G401 (cell line): ENCODE measurements at regions not wholly inside any gene's neighbourhood (a gene's known extent, or its start where the extent isn't known, plus 50 kb on each side); places are given as distances from the start of the nearest gene placed in this dataset.

Experiments
- DNase-seq: peaks from one replicate; pipeline ENCODE4 v3.0.0-alpha.2; 2015; ENCODE audit warnings: low spot score
- in situ Hi-C: cut with HindIII; loops from 2 replicates; pipeline ENCODE4 v1.10.0; 2016; ENCODE audit warnings: low sequenced_read_pairs, mixed read lengths

DNA sequence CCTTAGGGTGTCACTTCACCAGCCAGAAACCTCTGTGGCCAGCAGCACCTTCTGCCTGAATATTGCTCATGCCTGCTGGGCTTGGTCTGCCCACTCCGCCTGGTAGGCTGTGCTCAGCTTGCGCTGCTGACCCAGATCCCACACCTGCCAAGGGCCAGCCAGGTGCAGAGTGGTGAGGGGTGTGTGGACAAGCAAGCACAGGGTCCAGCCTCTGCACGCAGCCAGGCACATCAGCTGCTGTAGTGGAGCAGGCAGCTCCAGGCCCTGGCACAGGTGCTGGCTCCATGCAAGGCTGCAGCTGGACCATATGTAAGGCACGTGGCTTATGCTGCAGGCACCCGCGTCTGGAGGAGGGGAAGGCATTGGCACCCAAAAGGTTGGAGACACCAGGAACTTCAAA lies 567.4 kb downstream of the INHBA start:
- in situ Hi-C loops, result no loop called here
- no peak for DNase-seq

DNA sequence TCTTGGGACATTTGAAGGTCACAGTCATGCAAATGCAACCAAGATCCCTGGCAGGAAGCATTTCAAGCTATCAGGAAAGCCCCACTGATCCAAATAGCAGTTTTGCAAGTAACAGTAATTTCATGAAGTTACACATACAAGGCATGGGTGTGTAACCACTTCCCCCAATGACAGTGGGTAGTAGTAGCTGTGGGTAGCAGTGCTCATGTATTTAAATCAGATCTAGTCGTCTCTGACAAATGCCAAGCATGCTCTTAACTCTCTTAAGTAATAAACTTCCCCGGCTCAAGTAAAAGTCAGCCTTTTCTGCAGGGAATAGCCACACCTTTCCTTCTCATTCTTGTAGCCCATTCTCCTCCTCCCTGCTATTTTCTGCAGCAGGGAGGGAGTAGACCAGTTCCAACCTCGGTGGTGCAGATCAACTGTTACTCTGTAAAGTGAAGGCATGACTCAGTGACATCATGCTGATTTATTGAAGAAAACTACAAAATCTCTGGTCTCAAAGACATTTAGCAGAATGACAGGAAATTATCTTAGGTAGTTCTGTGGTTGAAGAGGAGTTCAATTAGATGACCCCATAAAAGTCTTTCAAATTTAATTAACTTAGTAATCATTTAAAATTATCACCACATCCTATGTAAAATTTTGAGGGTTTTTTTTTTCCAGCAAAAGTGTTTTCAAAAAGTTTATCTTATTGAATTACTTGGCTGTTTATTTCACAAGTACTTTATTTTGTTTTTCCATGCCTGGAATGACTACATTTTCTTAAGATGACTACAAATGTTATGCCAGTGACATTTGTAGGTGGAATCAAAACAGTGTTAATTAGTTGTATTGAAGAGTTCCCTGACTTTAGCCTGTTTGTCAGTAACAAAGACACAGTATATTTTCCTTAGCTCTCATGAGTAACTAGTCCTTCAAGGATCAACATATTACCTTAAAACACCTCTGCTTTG lies 568.3 kb downstream of the INHBA start:
- no peak for DNase-seq
- in situ Hi-C loops, result no loop called here

DNA sequence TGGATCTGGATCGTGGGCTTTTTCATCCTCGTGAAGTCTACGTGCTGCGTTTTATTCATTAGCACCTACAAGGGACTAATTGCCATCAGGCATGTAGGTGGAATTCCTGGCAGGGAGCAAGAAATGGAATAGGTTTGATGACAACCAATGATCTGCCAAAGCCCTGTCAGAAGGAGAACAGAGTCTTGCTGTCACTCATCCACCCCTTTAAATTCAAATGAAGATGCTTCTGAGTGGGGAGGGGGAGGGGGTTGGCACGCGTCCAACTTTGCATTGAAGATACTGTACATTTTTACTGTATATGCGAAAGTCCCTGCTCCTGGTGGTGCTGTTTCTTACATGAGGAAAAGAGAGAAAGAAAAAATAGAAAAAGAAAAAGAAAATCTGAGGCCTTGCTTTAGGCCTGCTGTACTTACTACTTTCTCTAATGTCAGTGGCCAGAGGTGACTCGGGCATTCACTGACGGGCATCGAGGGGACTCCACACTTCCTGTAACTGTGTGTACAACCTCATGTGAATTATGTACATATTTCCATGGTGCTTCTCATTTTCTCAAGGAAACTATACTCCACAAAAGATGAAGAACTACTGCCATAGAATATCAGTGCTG lies 569.1 kb downstream of the INHBA start:
- in situ Hi-C loops, result no loop called here
- DNase-seq, result no peak

DNA sequence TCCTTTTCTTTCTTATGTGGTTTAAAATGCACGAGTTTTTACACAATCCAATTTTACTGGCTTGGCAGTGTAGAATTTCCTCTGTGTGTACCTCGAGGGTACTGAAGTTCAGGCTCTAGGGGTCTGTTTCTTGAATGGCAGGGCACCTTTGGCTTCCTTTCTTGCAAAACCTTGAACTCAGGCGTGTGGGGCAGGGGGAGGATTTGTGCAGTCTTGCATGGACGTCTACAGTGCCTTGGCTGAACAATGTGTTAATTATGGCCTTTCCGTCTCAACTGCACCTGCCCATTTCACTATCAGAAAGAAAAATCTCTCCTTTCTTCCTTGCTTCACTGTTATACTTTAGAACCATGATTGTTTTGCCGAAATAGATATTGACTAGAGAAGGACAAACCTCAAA lies 570.9 kb downstream of the INHBA start:
- DNase-seq, result no peak
- in situ Hi-C loops, result no loop called here

DNA sequence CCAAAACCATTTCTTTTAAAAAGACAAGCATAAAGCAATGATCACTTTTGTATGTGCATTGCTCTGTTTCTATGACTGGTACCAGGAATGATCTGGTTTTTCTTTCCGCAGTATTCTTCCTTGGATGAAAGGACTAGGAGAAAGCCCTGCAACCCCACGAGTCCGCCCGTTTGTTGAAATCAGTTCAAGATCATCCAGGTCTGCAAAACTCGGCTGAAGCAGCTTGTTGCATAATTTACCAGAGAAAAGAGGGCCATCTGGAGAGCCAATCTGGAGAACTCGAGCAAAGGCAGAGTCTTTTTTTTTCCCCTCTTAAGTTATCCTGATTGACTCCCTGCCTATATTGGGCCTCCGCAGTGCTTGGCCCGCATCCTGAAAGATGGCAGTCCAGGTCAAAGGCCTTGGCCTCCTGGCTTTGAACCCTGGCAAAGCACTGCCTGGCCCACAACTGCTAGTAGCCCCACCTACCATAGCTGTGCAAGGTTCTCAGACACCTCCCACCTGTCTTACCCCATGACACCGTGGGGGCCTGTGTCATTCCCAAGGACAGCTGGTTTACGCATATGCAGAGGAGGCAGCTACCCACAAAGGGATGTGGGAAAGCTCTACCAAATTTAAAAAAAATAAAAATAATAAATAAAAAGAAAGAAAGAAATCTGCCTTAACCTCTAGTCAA lies 572.2 kb downstream of the INHBA start:
- DNase-seq, result peak; percentile 73

DNA sequence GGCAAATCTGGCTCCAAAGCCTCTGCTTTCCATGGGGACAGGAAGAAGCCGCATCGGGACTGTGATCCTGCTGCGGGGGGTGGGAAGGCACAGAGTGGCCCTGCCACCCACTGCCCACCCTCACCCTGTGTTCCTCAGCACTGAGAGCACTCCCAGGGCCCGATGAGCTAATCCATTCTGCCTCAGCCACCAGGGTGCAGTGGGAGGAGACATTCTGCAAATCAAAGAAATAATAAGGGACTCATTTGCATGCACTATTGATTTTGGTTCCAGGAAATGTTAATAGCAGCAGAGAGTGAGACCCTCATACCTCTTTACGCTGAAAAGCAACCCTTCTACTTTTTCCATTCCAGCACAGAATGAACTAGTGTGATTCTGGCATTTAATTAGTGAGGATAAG lies 572.8 kb downstream of the INHBA start:
- in situ Hi-C loops, result no loop called here
- DNase-seq, result no peak

More for the DNA sequence above, 572.2 kb downstream of the INHBA start:
- in situ Hi-C loops, result no loop called here

DNA sequence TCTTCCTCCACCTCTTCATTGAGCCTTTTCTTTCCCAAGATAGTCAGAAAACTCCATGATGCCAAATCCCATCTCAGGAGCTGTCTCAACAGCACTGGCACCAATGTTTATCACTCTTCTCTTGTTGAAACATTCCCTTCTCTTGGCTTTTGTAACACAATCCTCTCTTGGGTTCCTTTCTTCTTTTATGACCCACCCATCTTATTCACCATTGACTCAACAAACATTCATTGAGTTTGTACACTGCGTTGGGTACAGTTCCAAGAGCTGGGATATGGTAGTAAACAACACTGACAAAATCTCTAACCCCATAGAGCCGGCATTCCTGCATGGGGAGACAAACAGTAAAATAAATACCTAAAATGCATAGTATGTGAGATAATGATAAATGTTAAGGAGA lies 577.5 kb downstream of the INHBA start:
- no peak for DNase-seq
- in situ Hi-C loops, result no loop called here

DNA sequence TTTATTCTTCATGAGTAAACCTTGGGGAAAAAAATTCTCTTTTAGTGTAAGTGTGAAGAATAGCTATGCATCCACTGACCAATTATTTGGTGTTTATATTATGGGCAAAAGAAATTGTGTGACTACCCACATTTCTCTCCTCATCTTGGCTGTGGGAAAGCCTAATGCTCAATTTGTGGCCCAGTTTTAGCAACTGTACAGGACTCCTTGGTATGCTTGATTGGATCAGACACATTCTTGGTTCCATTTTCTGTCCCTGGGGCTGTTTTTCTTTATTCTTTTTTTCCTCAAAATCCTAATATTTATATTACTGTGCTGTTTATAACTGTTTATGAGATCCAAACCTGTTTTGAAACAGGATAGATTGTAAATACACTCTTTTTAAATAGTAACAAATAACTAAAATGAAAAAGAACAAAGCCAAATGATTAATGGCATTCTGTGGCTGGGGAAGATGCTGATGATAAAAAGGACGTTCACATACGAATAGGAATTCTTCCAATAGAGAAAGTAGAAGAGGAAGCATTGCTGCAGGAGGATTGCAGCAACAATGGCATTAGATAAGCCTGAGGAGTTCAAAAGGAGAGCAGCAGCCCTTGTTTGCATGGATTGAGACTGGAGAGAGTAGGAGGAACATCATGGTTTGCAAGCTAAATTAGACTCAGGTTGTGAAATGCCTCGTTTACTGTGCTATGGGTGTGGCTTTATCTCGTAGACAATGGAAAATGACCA lies 580.5 kb downstream of the INHBA start:
- no peak for DNase-seq
- in situ Hi-C loops, result no loop called here

DNA sequence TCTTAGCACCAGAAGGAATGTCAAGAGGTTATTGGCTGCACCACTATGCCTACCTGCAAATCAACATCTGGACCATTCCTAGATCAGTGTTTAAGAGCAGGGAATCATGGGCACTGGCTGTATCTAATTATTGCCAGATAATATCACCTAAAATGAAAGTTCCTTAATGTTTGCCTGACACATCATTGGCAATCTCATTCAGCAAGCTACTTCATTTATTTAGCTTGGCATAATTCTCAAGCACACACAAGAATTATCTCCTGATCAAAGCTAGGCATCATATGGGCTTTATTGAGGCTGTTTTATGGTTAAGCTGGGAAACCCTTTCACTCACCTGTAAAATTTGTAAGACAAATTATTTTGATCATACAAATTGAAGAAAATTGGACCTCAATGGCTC lies 581.7 kb downstream of the INHBA start:
- in situ Hi-C loops, result no loop called here
- no peak for DNase-seq

DNA sequence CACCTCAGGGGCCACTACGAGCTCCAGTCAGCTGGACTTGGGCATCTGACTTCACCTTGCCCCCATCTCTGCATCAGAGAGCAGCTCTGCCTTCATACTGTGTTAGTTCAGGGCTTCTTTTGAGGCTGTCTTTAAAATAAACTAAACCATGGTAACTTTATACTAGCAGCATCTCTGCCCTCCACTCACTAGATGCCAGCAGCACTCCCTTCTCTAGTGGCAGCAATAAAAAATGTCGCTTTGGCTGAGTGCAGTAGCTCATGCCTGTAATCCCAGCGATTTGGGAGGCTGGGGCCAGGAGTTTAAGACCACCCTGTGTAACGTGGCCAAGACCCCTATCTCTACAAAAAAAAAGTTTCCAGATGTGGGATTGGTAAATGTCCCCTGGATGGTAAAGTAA lies 584.4 kb downstream of the INHBA start:
- no peak for DNase-seq
- in situ Hi-C loops, result no loop called here

DNA sequence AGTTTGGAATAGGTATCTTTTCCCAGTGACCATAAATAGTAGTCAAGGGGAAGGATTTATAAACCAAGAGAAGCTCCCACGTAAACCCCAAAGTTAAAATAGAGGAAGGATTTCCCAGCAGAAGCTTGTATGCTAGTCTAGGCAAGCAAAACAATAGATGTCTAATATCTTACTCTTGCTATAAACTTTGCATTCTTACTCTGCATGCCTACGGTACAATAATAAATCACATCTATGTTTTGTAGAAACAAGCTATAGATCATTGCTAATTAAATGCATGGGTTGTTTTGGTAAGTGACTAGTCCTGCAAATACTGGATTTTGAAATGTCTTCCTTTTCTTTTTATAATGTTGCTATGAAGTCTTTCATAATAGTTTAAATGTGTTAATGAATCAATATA lies 585.5 kb downstream of the INHBA start:
- in situ Hi-C loops, result no loop called here
- no peak for DNase-seq

DNA sequence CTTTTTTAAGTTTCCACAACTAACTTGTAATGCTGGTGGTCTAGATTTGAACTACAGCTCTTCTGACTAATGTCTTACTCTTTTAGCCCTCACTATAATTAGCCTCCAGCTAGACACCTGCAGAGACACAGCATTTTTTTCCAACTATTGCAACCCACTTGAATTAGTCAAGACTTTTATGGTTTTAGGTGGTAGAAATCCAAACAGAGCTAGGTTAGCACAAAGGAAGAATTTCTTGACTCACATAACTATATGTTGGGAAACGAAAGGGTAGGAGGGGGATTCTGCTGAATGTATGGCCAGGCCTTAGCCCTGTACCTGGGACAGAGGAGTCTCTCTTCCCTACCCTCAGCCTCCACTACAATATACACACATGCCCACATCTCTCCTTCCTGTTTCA lies 586.1 kb downstream of the INHBA start:
- no peak for DNase-seq
- in situ Hi-C loops, result no loop called here

DNA sequence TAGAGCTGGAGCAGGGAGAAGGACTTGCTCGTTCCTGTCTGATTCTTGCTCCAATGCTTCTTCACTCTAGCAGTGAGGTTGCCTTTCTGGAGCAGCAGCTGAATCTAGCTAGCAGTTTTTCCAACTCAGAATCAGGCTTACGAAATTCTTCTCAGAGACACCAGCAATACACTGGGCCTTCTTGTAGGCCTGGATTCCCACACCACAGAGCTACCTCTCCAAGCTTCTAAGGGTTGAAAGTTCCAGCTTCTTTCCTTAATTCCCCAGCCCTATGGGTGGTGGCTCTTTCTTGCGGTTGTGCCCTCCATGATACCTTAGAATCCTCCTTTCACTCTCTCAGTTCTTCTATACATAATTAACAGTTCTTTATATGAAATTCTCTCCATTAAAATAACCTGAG lies 586.6 kb downstream of the INHBA start:
- DNase-seq, result no peak
- in situ Hi-C loops, result no loop called here

DNA sequence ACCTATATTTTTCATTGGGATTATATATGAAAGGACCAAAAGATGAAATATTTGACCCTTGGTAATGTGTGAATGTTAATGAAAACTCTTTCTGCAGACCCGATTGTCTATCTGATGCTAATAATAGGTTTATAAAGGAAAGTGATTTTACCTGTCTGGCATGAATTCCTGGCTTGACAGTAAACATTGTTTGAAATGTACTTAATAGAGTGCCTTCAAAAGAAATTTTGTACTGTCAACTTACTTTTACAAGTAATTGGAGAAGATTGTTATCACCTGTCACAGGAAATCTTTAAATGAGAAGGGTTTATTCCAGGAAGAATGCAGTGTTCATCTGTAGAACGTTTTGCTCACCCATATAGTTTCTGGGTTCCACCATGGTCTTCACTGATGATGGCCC lies 588.2 kb downstream of the INHBA start:
- no peak for DNase-seq
- in situ Hi-C loops, result no loop called here

DNA sequence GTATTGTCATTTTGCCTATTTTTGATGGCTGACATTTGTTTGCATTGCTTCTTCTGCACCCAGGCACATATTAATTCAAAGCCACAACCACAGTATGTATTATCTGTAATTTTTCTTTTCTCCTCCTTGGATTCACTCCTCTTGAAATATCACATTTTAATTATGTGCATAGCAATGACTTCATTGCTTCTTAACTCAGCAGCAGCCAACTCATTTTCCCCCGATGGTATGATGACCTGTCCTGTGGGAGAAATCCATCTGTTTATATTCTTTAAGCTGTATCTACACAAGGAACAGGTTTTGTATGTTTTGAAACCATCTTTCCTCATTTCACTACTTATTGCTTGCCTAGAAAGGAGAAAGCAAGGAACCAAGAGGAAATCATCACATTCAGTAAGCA lies 588.8 kb downstream of the INHBA start:
- no peak for DNase-seq
- in situ Hi-C loops, result no loop called here

DNA sequence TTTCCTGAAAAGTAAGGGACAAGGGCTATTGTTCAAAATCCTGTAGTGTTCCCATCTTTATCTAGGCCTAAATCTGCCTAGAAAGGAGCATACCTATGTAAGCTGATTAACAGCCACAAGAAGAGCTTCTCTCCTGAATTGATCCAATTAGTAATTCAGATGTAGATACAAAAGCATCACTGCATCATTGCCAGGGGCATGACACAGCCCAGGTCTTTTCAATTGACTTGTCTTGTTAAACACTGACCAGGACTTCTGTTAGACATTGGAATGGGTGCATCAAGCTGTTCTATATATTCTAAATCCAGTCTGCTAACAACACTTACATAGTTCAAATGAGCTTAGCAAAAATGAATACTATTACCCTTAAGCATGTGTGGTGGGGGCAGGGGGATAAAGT lies 589.2 kb downstream of the INHBA start:
- no peak for DNase-seq
- in situ Hi-C loops, result no loop called here

DNA sequence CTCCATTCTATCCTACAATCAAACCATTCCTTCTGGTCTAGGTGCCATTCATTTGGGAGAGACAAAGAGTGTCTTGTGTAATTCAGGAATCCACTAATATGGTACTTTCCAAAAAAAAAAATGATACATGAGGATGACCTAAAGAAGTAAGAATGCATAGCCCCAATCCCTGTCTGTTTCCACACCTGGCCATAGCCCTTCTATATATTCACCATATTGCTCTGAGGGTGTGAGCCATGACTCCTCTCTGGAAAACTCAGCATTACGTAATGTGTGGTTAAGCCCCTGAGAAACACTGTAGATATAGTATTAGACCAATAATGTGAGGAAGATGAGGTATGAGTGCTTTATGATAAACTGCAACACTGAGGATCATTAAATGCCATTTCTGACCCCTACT lies 592.7 kb downstream of the INHBA start:
- no peak for DNase-seq
- in situ Hi-C loops, result no loop called here

DNA sequence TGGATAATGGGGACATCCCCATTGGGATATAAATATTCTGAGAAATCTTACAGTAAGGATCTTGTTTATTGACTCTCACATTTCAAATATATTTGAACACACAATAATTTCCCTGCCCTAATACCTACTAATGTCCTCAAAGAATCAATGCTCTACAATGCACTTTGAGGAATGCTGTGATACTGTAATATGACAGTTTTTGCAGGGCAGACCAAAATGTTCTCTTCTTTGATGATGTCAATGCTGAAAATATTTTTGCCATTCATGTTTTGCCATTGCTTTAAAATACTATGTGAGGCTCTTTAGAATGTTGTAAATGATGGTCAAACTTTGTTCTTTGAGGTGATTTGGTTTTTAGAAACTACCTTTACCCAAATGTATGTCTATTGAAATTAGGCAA lies 594.1 kb downstream of the INHBA start:
- in situ Hi-C loops, result no loop called here
- no peak for DNase-seq

DNA sequence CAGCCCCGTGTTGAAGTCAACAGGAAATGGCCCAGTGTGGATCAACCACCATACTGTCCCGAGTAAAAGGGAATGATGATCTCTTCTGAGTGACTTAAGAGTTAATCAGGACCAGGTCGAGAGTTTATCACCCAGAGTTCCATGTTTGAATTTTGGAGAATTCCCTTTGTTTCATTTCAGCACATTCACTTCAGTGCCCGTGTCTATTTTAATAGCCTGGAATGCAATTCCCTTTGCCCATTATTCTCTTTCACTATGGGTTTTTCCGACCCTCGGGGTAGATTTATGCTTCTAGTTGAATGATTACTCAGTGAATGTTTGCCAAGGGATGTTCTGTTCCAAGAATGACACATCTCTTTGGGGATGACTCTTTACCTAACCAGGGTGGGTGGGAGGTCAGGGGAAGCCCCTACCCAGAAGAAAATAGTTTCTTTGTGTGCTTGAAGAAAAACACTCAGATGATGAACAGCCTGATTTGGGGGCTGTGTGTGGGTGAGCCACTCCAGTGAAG lies 594.9 kb downstream of the INHBA start:
- DNase-seq, result no peak
- in situ Hi-C loops, result no loop called here
